ENCODE measurements at regions not wholly inside any gene's neighbourhood (a gene's known extent, or its start where the extent isn't known, plus 50 kb on each side); places are given as distances from the start of the nearest gene placed in this dataset.

DNA sequence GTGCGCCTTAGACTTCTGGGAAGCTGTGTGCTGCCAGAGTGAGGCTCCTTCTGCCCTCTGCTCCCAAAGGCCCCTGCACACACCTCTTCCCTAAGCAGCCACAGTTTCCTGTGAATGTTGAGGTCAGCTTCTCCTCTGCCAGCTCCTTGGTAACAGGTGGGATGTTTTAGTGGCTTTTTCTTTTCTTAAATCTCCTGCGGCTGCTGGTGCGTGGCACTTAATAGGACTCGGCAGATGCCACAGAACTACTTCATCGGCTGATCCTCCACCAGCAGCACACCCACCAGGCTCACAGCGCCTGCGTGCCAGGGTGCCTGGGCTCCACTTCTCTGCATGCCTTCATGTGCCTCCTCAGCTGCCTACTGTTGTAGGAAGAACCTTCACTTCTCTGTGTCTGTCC is 87.8 kb downstream of the RCN1 start:
- no peak for TF ChIP-seq POLR2A (IDR thresholded peaks at IDR 0.05; ENCODE audit: low read length)
- no peak for TF ChIP-seq GATA1 (IDR thresholded peaks at IDR 0.05; ENCODE audit: low read depth, low read length)

Measured in erythroblast (primary cell).